GM19395 (cell line): ENCODE measurements at regions not wholly inside any gene's neighbourhood (a gene's known extent, or its start where the extent isn't known, plus 50 kb on each side); places are given as distances from the start of the nearest gene placed in this dataset.
"Not testable (repeated sequence)": the region's sequence is repeated elsewhere in the genome, so short reads cannot be mapped to it uniquely, and the experiment has no call there.

ENCODE experiments used
- ATAC-seq: cut with Tn5 transposase; IDR thresholded peaks from one replicate; pipeline ENCODE4 v1.9.1; 2021; ENCODE audit warnings: mild to moderate bottlenecking, moderate library complexity; ENCODE audit not compliant: unreplicated experiment

GRCh38 chr6:30807566-30807965 is 63.2 kb upstream of the IER3 start:
- not testable (repeated sequence) for ATAC-seq

- no peak for ATAC-seq
Observed at GRCh38 chr6:30806581-30807183, 62.3 kb upstream of the IER3 start.

GRCh38 chr6:30804333-30804732 is 60.0 kb upstream of the IER3 start:
- ATAC-seq = no peak

GRCh38 chr6:30802731-30803130 is 58.4 kb upstream of the IER3 start:
- no peak for ATAC-seq

GRCh38 chr6:30801950-30802349 is 57.6 kb upstream of the IER3 start:
- ATAC-seq = no peak

GRCh38 chr6:30800871-30801270 is 56.5 kb upstream of the IER3 start:
- no peak for ATAC-seq

GRCh38 chr6:30799210-30799609 is 54.9 kb upstream of the IER3 start:
- no peak for ATAC-seq

- no peak for ATAC-seq
Observed at GRCh38 chr6:30798494-30798893, 54.1 kb upstream of the IER3 start.

GRCh38 chr6:30795549-30796293 is 51.4 kb upstream of the IER3 start:
- ATAC-seq = no peak
